ENCODE measurements at regions not wholly inside any gene's neighbourhood (a gene's known extent, or its start where the extent isn't known, plus 50 kb on each side); places are given as distances from the start of the nearest gene placed in this dataset.
"Not testable (repeated sequence)": the region's sequence is repeated elsewhere in the genome, so short reads cannot be mapped to it uniquely, and the experiment has no call there.

DNA sequence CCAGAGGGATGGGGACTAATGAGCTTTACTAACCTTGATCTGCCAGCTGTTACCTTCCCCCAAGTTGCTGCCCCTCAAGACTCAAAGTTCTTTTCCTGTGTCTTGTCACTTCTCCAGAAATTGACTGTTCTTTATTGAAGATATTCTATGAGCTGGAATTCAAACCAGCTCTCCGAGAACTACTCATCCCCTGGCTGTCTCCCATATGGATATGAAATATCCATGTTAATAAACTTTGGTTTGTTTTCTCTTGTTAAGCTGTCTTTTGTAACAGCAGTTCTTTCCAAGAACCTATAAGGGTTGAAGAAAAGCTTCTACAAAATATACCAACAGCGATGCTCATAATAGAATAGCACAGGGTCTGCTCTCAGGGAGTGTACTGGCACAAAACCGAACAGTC lies 77.0 kb downstream of the CAMK2N1 start:
- no peaks in the 10 kb centered on the region for H3K79me2 ChIP-seq (ENCODE audit: insufficient read depth, low read length)
- H4K20me1 ChIP-seq (ENCODE audit: control insufficient read depth, insufficient read depth, insufficient read length) = no peaks in the 10 kb centered on the region
- no peak overlapping the region for H2BK12ac ChIP-seq (ENCODE audit: insufficient read length, low read depth, low read length)
- no peak overlapping the region for H3K56ac ChIP-seq (ENCODE audit: insufficient read length, low read depth, low read length)
- H3K36me3 Mint-ChIP-seq (ENCODE audit: insufficient read depth in 1 of 3, low read depth in 3 of 3) = no peaks in the 10 kb centered on the region
- H3T11ph ChIP-seq (ENCODE audit: low read length) = no peak overlapping the region
- no peak overlapping the region for H4K8ac ChIP-seq (replicated peaks; ENCODE audit: insufficient read length, low read depth, low read length)
- H4K91ac ChIP-seq (ENCODE audit: insufficient read length, low read depth, low read length) = no peak overlapping the region
- TF ChIP-seq CTCF (conservative IDR thresholded peaks at IDR 0.05) = no peak
- H4K5ac ChIP-seq (ENCODE audit: insufficient read length, low read depth, low read length) = no peak overlapping the region
- H3K23ac ChIP-seq (ENCODE audit: insufficient read length, low read depth, low read length) = no peak overlapping the region
- H3K79me1 ChIP-seq (ENCODE audit: insufficient read depth, low read depth, low read length, poor library complexity, severe bottlenecking) = no peaks in the 10 kb centered on the region
- H3K4me1 ChIP-seq (ENCODE audit: insufficient read depth, low read length) = no peaks in the 10 kb centered on the region
- peak overlapping the region in 1 of 3 experiments; percentile 60; a peak in 1 of 7 replicates for H3K27ac Mint-ChIP-seq
- no peak overlapping the region for H3K9ac ChIP-seq (ENCODE audit: extremely low read depth, insufficient read length, low read length)
- H3K4ac ChIP-seq (ENCODE audit: low read depth, low read length) = no peak overlapping the region
- no peak overlapping the region for H3K14ac ChIP-seq (ENCODE audit: insufficient read depth, low read length)
- no peak overlapping the region for H2BK5ac ChIP-seq (ENCODE audit: insufficient read length, low read length)
- peaks cover 31% of the 10 kb centered on the region for H3K27me3 ChIP-seq (ENCODE audit: insufficient read depth, low read length)
- no peak for DNase-seq
- H2BK120ac ChIP-seq (ENCODE audit: low read depth, low read length, poor library complexity, severe bottlenecking) = no peak overlapping the region
- no peaks in the 10 kb centered on the region for H3K9me3 ChIP-seq (ENCODE audit: control insufficient read depth, low read depth, low read length)
- no peak overlapping the region for H3K4me2 ChIP-seq (ENCODE audit: insufficient read depth, insufficient read length, low read length)
- no peak overlapping the region for H3K4me3 Mint-ChIP-seq
- no peak overlapping the region for H2AK5ac ChIP-seq (ENCODE audit: insufficient read length, low read length)
- H3K23me2 ChIP-seq (ENCODE audit: insufficient read length, low read depth, low read length, poor library complexity, severe bottlenecking) = no peaks in the 10 kb centered on the region
- peaks cover 0 to 14% of the 10 kb centered on the region in 2 experiments; a peak in 2 of 5 replicates for H3K9me3 Mint-ChIP-seq
- peaks cover 99% of the 10 kb centered on the region for H3K27me3 Mint-ChIP-seq (ENCODE audit: low read depth)
- H2BK15ac ChIP-seq (ENCODE audit: low read depth, low read length) = no peak overlapping the region
- H2AFZ ChIP-seq (ENCODE audit: low read length) = no peak overlapping the region
- H3K18ac ChIP-seq (ENCODE audit: insufficient read length, low read depth, low read length) = no peak overlapping the region
- H2BK20ac ChIP-seq (ENCODE audit: low read depth, low read length, poor library complexity, severe bottlenecking) = no peak overlapping the region
- H3K27ac ChIP-seq (ENCODE audit: insufficient read length, low read depth, low read length) = no peak overlapping the region
- peaks cover 12 to 24% of the 10 kb centered on the region in 2 experiments for H3K4me1 Mint-ChIP-seq
- no CpG with 5 or more reads among the region's 3 CpGs for WGBS (ENCODE audit: extremely low coverage, insufficient read length, low lambda C conversion rate)

DNA sequence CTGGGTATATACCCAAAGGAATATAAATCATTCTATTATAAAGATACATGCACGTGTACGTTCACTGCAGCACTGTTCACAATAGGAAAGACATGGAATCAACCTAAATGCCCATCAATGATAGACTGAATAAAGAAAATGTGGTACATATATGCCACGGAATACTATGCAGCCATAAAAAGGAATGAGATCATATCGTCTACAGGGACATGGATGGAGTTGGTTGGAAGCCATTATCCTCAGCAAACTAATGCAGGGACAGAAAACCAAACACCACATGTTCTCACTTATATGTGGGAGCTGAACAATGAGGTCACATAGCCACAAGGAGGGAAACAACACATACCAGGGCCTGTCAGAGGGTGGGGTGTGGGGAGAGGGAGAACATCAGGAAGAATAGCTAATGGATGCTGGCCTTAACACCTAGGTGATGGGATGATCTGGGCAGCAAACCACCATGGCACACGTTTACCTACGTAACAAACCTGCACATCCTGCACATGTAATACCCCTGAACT lies 77.8 kb downstream of the CAMK2N1 start:
- DNase-seq; H2BK20ac ChIP-seq (ENCODE audit: low read depth, low read length, poor library complexity, severe bottlenecking); H3K4me1 ChIP-seq (ENCODE audit: insufficient read depth, low read length); H3K27ac ChIP-seq (ENCODE audit: insufficient read length, low read depth, low read length); H2BK120ac ChIP-seq (ENCODE audit: low read depth, low read length, poor library complexity, severe bottlenecking); H3T11ph ChIP-seq (ENCODE audit: low read length); H3K9me3 ChIP-seq (ENCODE audit: control insufficient read depth, low read depth, low read length); H3K23ac ChIP-seq (ENCODE audit: insufficient read length, low read depth, low read length); H3K27ac Mint-ChIP-seq; H2AFZ ChIP-seq (ENCODE audit: low read length); H3K23me2 ChIP-seq (ENCODE audit: insufficient read length, low read depth, low read length, poor library complexity, severe bottlenecking); H2BK12ac ChIP-seq (ENCODE audit: insufficient read length, low read depth, low read length); H3K56ac ChIP-seq (ENCODE audit: insufficient read length, low read depth, low read length); H2BK15ac ChIP-seq (ENCODE audit: low read depth, low read length); H3K36me3 Mint-ChIP-seq (ENCODE audit: insufficient read depth in 1 of 3, low read depth in 3 of 3); H3K4ac ChIP-seq (ENCODE audit: low read depth, low read length); H4K8ac ChIP-seq (replicated peaks; ENCODE audit: insufficient read length, low read depth, low read length); H4K5ac ChIP-seq (ENCODE audit: insufficient read length, low read depth, low read length); H4K20me1 ChIP-seq (ENCODE audit: control insufficient read depth, insufficient read depth, insufficient read length); H3K4me2 ChIP-seq (ENCODE audit: insufficient read depth, insufficient read length, low read length); H3K79me1 ChIP-seq (ENCODE audit: insufficient read depth, low read depth, low read length, poor library complexity, severe bottlenecking); H4K91ac ChIP-seq (ENCODE audit: insufficient read length, low read depth, low read length); H3K14ac ChIP-seq (ENCODE audit: insufficient read depth, low read length); H2AK5ac ChIP-seq (ENCODE audit: insufficient read length, low read length); H2BK5ac ChIP-seq (ENCODE audit: insufficient read length, low read length); H3K18ac ChIP-seq (ENCODE audit: insufficient read length, low read depth, low read length); H3K79me2 ChIP-seq (ENCODE audit: insufficient read depth, low read length); H3K9ac ChIP-seq (ENCODE audit: extremely low read depth, insufficient read length, low read length); H3K4me3 Mint-ChIP-seq: not testable (repeated sequence)
- no CpG with 5 or more reads among the region's 6 CpGs for WGBS (ENCODE audit: extremely low coverage, insufficient read length, low lambda C conversion rate)
- H3K27me3 Mint-ChIP-seq (ENCODE audit: low read depth) = peaks cover 100% of the 10 kb centered on the region
- peaks cover 0 to 14% of the 10 kb centered on the region in 2 experiments; a peak in 2 of 5 replicates for H3K9me3 Mint-ChIP-seq
- H3K27me3 ChIP-seq (ENCODE audit: insufficient read depth, low read length) = peaks cover 39% of the 10 kb centered on the region
- H3K4me1 Mint-ChIP-seq = peaks cover 12 to 24% of the 10 kb centered on the region in 2 experiments

All from H9 (cell line).